GM19324 (cell line): ENCODE measurements at regions not wholly inside any gene's neighbourhood (a gene's known extent, or its start where the extent isn't known, plus 50 kb on each side); places are given as distances from the start of the nearest gene placed in this dataset.

Experiments used
- ATAC-seq: cut with Tn5 transposase; IDR thresholded peaks from one replicate; pipeline ENCODE4 v1.9.1; 2021; ENCODE audit warnings: mild to moderate bottlenecking, moderate library complexity; ENCODE audit not compliant: unreplicated experiment, low FRiP score

GRCh38 chr4:176970853-176971252 is 178.1 kb upstream of the VEGFC start:
- no peak for ATAC-seq

GRCh38 chr4:176971576-176972115 is 178.9 kb upstream of the VEGFC start:
- no peak for ATAC-seq

DNA sequence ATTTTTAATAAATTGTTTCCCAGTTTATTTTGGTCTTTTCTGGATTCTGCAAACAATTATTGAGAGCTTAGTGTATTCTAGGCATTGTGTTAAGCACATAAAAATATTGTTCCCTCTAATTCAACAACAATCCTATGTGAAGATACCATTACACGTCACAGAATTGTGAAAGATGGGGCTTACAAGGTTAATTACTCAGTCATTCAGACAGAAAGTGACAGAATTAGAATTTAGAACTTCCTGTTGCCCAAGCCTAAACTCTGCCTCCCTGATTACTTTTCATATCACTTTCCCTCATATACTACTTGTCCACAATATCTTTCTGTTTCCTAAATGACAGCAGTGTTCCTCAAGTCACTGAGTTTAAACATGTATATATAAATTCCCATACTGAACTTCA is 186.7 kb upstream of the VEGFC start:
- ATAC-seq: no peak

DNA sequence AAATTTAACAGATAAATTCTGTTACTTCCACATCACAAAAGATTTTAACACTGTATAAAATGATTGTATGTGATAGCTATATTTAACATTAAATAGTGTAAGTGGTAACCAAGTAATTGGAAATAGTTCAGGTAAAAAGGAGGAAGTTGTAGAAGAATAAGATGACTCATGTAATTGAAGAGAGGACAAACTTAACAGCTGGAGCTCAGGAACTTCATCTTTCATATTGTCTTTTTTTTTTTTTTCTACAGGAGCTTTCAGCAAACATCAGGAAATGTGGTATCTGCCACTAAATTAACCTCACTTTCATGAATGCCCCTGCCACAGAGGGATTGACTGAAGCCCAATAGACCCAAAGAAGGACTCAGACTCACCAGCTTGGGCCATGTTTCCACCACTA is 188.4 kb upstream of the VEGFC start:
- ATAC-seq: no peak

GRCh38 chr4:176981551-176981950 is 188.8 kb upstream of the VEGFC start:
- no peak for ATAC-seq

DNA sequence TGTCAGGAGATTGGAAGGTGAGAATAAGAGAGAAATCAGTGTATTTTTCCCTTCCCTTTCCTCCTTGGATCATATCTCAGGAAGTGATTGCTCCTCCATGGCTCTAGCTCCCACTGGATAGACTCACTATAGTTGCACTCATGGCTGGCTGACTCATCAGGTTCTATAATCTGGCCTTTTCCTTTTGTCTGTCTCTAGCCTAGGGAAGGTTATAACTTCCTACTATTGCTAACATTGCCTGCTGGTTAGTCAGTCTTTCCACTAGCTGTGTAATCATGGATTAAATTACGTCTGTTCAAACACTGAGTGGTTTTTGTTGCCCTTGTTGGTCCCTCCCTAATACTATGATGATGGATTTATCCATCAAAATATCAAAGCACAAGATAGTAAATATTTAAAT is 195.5 kb upstream of the VEGFC start:
- ATAC-seq: no peak

DNA sequence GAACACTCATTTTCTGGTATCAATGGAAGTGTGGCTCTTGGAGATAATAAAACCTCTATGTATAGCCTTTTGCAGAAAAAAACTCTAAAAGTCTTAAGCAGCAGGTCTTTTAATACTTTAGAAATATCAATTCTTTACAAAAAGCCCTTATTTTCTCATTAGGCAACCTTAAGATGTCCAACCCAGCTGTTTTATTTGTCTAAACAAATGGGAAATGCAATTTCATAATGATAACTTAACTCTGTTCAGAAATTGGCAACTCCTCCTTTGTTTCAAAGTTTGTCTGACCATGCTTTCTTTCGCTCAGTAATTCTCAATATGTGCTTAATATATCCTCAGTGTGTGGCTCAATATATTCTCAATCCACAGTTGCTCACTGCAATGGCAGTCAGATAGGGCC is 196.5 kb upstream of the VEGFC start:
- ATAC-seq: no peak

GRCh38 chr4:176999935-177000543 is 207.3 kb upstream of the VEGFC start:
- ATAC-seq: no peak

DNA sequence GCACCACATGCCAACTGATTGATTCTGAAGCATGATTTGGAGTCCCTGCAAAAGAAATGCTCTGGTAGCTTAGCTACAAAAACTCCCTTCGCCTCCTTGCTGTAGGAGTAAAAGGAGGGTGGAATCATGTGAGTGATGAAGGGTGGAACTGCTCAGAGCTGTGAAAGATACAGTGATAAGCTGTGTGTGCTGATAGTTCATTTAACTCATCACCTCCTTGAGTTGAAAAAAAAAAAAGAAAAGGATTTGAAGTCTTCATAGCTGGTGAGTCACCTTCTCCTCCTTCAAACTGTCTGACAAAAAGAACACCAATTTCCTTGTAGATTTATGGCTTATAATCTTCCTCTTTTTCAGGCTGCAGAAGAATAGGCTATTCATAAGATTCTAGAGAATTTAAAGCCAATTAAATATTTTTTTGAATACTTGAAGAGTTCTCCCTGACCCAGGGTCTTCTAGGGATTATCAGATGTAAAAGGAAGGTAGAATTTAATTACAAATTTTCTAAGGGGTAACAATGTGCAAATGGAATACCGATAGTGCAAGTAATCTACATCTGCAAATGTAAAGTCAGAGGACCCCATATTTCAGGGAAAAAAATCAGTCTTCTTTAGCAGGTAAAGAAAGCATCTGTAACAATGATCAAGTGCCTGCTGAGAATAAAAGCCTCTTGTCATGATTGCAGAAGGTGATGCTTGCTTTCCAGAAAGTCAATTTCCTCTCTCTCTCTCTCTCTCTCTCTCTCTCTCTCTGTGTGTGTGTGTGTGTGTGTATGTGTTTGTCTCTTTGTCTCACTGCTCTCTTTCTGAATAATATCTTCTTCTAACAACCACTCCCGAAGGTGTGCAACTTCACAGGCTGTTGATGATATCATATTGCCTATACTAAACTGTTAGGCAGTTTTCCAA is 208.8 kb upstream of the VEGFC start:
- ATAC-seq: no peak

DNA sequence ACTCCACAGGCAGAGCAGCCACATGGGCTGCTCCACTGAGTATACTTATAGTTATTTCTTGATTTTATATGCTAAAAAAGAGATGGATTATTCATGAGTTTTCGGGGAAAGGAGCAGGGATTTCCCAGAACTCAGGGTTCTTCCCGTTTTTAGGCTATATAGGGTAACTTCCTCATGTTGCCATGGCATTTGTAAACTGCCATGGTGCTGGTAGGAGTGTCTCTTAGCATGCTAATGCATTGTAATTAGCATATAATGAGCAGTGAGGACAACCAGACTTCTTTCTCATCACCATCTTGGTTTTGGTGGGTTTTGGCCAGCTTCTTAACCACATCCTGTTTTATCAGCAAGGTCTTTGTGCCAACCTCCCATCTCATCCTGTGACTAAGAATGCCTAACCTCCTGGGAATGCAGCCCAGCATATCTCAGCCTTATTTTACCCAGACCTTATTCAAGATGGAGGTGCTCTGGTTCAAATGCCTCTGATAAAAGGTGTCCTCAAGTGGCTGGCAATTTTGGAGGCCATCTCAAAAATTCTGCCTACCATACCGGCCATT is 213.0 kb upstream of the VEGFC start:
- no peak for ATAC-seq

DNA sequence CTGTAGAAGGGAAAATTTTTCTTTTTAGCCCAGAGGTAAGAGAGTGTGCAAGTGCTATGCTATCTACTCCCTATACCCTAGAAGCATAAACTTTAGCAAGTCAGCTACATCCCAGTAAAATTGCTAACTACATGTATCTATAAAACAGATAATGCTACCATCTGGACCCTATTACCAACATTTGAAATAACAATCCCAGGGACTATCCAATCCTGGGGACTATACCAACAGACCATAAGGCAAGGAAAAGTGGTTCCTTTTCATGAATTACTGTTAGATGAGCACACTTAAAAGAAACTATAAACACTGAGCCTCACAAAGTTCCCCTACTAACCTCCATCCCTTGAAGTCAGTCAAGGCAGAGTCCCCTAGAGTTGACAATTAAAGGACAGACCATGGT is 213.6 kb upstream of the VEGFC start:
- no peak for ATAC-seq

- ATAC-seq: no peak
Measured at GRCh38 chr4:177008071-177008835, 215.5 kb upstream of the VEGFC start.

DNA sequence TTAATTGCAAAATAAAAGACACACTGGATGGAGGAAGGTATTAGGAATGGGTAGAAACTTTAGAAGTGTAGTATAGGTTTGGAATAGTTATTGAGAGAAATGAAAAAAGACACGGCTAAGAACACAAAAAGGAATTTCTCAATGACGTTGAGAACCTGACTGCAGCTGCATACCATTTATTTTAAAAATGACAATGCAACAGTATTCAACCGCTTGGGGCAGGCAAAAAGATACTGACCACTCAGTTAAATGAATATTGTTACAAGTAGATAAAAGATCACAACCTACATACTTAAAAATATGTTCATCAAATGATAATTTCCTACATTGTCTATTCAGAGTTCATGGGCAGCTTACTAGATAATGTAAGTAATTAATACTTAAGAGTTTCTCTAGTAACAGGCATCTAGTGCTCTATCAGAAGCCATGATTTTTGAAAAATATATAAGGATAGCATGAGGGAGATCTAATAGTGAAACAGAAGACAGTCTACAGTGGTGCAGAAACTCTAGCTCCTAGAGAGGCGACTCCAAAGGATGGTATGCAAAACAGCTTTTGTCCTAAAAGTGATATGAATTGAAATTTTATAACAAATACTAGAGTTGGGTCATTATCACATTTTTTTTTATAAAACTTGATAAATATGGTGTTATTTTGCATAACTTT is 216.2 kb upstream of the VEGFC start:
- ATAC-seq: no peak

- ATAC-seq: no peak
Measured at GRCh38 chr4:177010418-177010817, 217.7 kb upstream of the VEGFC start.

- no peak for ATAC-seq
Measured at GRCh38 chr4:177012918-177013545, 220.3 kb upstream of the VEGFC start.

DNA sequence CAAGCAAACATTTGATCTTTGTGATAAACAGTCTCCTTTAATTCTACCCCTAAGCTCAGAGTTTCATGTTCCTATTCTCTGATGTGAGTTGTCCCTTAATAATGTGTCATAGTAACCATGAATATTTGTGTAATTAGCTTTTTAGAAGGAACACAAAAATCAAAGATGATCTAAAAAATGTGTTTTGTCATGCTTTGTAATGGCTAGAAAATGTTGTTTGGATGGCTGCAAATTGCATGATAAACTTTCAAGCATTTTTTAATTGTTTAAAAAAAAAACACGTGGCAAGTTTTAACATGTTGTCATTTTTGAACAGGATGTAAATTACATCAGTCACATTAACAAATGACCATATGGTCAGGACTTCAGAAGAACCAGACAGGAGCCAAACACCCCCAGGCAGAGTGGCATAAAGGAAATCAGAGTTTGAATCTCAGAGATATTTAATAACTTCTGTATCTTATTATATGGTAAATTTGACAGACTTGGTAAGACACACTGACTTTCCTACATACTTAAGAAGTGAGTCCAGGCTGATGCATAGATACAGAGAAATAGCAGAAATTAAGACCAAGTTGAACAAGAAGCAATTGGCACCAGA is 223.9 kb upstream of the VEGFC start:
- ATAC-seq: no peak

GRCh38 chr4:177023951-177024350 is 231.2 kb upstream of the VEGFC start:
- no peak for ATAC-seq

GRCh38 chr4:177032341-177032740 is 239.6 kb upstream of the VEGFC start:
- ATAC-seq: no peak

GRCh38 chr4:177033135-177033534 is 240.4 kb upstream of the VEGFC start:
- ATAC-seq: no peak
